IPS DF 4.7 (cell line): ENCODE measurements at regions not wholly inside any gene's neighbourhood (a gene's known extent, or its start where the extent isn't known, plus 50 kb on each side); places are given as distances from the start of the nearest gene placed in this dataset.

ENCODE experiments used
- DNase-seq: peaks from one replicate; pipeline ENCODE4 v3.0.0-alpha.2; 2013; ENCODE audit warnings: low spot score; ENCODE audit errors: extremely low read depth

DNA sequence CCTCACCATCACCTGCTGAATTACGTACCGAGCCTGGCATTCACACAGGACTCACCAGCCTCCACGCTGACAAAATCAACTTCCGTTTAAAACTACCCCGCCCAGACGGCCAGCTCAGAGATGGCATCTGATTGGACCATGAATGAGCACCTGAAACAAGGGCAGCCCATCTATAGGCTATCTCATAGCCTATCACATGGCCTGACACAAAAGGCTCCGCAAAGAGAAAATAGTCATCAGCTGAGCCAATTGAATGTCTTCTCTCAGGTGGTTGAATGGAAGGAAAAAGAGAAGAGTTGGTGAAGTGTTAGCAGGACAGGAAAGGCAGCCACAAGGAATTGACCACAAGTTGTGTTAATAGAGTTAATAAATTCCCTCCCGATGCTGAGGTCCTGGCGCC lies 50.6 kb upstream of the ZC3H12A start:
- DNase-seq, result no peak

DNA sequence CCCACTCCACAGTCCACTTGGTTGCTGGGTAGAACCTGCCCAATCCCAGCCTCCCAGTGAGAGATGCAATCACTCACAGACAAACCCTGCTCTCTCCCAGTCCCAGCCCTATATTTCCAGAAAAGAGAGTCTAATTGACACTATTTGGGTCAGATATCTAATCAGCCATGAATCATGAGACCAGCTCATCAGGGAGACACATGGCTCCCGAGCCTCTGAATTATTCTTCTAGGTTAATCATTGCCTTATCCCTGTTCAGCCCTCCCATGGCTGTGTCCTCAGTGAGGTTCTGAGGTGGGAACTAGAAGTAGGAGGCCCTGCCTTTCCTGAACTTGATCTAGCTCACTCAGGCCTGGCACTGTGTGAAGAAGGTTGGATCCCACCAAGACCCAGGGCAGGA lies 49.9 kb upstream of the ZC3H12A start:
- no peak for DNase-seq
